ENCODE measurements at regions not wholly inside any gene's neighbourhood (a gene's known extent, or its start where the extent isn't known, plus 50 kb on each side); places are given as distances from the start of the nearest gene placed in this dataset.

GRCh38 chr12:131593406-131593805 is 117.5 kb upstream of the SFSWAP start:
- no peaks in the 10 kb centered on the region for H3K4me1 ChIP-seq
- intact Hi-C loops (cut with DNase I), result no loop called here
- H3K27ac ChIP-seq, result no peak overlapping the region
- no peaks in the 10 kb centered on the region for H3K9me3 ChIP-seq
- no peak overlapping the region for H3K4me3 ChIP-seq
- no peaks in the 10 kb centered on the region for H3K27me3 ChIP-seq
- DNase-seq (ENCODE audit: low spot score in 2 of 2), result no peak
- no peak for TF ChIP-seq CTCF (IDR thresholded peaks at IDR 0.05)
- no peaks in the 10 kb centered on the region for H3K36me3 ChIP-seq

GRCh38 chr12:131596115-131596514 is 114.8 kb upstream of the SFSWAP start:
- H3K36me3 ChIP-seq, result no peaks in the 10 kb centered on the region
- no peak overlapping the region for H3K27ac ChIP-seq
- no peak for TF ChIP-seq CTCF (IDR thresholded peaks at IDR 0.05)
- no peak for DNase-seq (ENCODE audit: low spot score in 2 of 2)
- intact Hi-C loops (cut with DNase I), result no loop called here
- H3K9me3 ChIP-seq, result no peaks in the 10 kb centered on the region
- no peaks in the 10 kb centered on the region for H3K4me1 ChIP-seq
- no peaks in the 10 kb centered on the region for H3K27me3 ChIP-seq
- H3K4me3 ChIP-seq, result no peak overlapping the region

- Histone ChIP-seq H3K4me1 (no peaks in the 10 kb centered on the region), H3K36me3 (no peaks in the 10 kb centered on the region), H3K4me3 (no peak overlapping the region), H3K27me3 (no peaks in the 10 kb centered on the region), H3K9me3 (no peaks in the 10 kb centered on the region), H3K27ac (no peak overlapping the region)
- DNase-seq (ENCODE audit: low spot score in 2 of 2), result no peak
- intact Hi-C loops (cut with DNase I), result no loop called here
- no peak for TF ChIP-seq CTCF (IDR thresholded peaks at IDR 0.05)
These were observed 113.6 kb upstream of the SFSWAP start for GRCh38 chr12:131597333-131597732.

- no peaks in the 10 kb centered on the region for H3K4me1 ChIP-seq
- no peak overlapping the region for H3K4me3 ChIP-seq
- no peak for DNase-seq (ENCODE audit: low spot score in 2 of 2)
- no peaks in the 10 kb centered on the region for H3K9me3 ChIP-seq
- H3K27me3 ChIP-seq, result no peaks in the 10 kb centered on the region
- no peak overlapping the region for H3K27ac ChIP-seq
- intact Hi-C loops (cut with DNase I), result no loop called here
- no peaks in the 10 kb centered on the region for H3K36me3 ChIP-seq
- TF ChIP-seq CTCF (IDR thresholded peaks at IDR 0.05), result no peak
These were observed 112.2 kb upstream of the SFSWAP start for GRCh38 chr12:131598717-131599116.

GRCh38 chr12:131599190-131600159 is 111.4 kb upstream of the SFSWAP start:
- TF ChIP-seq CTCF (IDR thresholded peaks at IDR 0.05), result no peak
- H3K4me3 ChIP-seq, result no peak overlapping the region
- no peaks in the 10 kb centered on the region for H3K4me1 ChIP-seq
- no peaks in the 10 kb centered on the region for H3K36me3 ChIP-seq
- no peak for DNase-seq (ENCODE audit: low spot score in 2 of 2)
- no peak overlapping the region for H3K27ac ChIP-seq
- H3K9me3 ChIP-seq, result no peaks in the 10 kb centered on the region
- no peaks in the 10 kb centered on the region for H3K27me3 ChIP-seq
- intact Hi-C loops (cut with DNase I), result no loop called here

Measured in ascending aorta (tissue), 2 donors.